ENCODE measurements at regions not wholly inside any gene's neighbourhood (a gene's known extent, or its start where the extent isn't known, plus 50 kb on each side); places are given as distances from the start of the nearest gene placed in this dataset.

DNA sequence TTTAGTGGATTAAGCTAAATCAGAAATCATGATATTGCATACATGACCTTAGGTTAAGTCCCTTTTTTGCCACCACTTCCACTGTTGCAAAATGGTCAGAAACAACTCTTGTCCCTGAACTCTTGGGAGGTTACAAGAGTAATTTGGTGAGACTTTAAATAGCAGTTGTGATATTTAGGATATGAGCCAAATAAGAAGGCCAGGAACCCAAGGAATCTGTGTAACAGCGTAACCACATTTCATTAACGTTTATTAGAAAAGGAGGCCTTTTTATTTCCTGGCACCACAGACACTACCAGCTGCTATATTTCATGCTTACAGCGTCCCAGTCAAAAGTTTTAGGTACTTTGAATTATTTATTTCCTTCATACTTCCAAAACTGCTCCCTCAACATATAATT is 268.0 kb downstream of the GPD2 start:
- H3K4me3 Mint-ChIP-seq, result no peak overlapping the region
- no peaks in the 10 kb centered on the region for H3K9me3 Mint-ChIP-seq
- H3K36me3 Mint-ChIP-seq (ENCODE audit: low read depth), result no peaks in the 10 kb centered on the region
- no peak for DNase-seq (ENCODE audit: low spot score)
- no peaks in the 10 kb centered on the region for H3K4me1 Mint-ChIP-seq (ENCODE audit: low read depth)
- H3K27me3 Mint-ChIP-seq (ENCODE audit: insufficient read depth), result peaks cover 9% of the 10 kb centered on the region
- H3K27ac Mint-ChIP-seq, result no peak overlapping the region
- intact Hi-C loops (cut with micrococcal nuclease), result loop anchor here (5.0 kb wide), 1 partner anchor 488 kb away; no protein-coding TSS in a partner anchor

DNA sequence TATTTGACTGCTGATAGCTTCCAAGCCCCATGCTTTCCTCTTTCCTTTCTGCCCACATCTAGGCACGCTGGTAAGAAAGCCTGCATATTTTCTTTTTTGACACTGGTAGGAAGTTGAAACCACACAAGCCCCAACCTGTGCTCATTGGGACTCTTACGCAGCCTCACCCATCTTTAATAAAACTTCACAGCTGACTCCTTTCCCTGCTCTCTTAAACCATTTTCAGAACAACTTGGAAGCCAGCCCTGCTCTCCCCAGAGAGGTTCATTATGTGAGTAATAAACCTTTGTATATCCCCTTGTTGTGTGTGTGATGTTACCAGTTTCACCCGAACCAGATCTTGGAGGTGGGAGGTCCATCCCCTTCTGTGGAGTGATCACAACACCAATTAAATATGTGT is 268.4 kb downstream of the GPD2 start:
- intact Hi-C loops (cut with micrococcal nuclease), result loop anchor here (5.0 kb wide), 1 partner anchor 488 kb away; no protein-coding TSS in a partner anchor
- H3K4me1 Mint-ChIP-seq (ENCODE audit: low read depth), result no peaks in the 10 kb centered on the region
- no peaks in the 10 kb centered on the region for H3K36me3 Mint-ChIP-seq (ENCODE audit: low read depth)
- H3K9me3 Mint-ChIP-seq, result no peaks in the 10 kb centered on the region
- DNase-seq (ENCODE audit: low spot score), result no peak
- no peak overlapping the region for H3K27ac Mint-ChIP-seq
- peaks cover 8% of the 10 kb centered on the region for H3K27me3 Mint-ChIP-seq (ENCODE audit: insufficient read depth)
- H3K4me3 Mint-ChIP-seq, result no peak overlapping the region

GRCh38 chr2:156706576-156706975 is 270.4 kb downstream of the GPD2 start:
- peaks cover 5% of the 10 kb centered on the region for H3K27me3 Mint-ChIP-seq (ENCODE audit: insufficient read depth)
- H3K4me3 Mint-ChIP-seq, result no peak overlapping the region
- H3K27ac Mint-ChIP-seq, result no peak overlapping the region
- no peaks in the 10 kb centered on the region for H3K9me3 Mint-ChIP-seq
- DNase-seq (ENCODE audit: low spot score), result no peak
- no peaks in the 10 kb centered on the region for H3K36me3 Mint-ChIP-seq (ENCODE audit: low read depth)
- intact Hi-C loops (cut with micrococcal nuclease), result no loop called here
- no peaks in the 10 kb centered on the region for H3K4me1 Mint-ChIP-seq (ENCODE audit: low read depth)

DNA sequence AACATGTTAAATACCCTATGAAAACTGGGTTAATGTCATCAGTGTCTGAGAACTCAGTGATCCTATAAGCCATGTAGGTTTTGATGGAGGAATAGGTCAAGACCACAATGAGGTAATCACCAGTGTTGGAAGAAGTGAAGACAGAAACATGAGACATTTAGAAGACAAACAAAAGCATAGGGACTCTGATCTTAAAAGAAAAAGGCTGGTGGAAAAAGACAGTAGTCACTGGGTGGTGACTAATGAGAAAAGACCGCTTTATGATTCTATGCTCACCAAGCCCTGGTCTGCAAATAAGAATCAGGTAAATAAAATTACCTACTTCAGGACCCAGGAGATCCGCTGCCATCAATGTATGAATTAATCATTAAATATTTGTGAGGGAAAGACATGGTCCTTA is 271.9 kb downstream of the GPD2 start:
- H3K4me3 Mint-ChIP-seq, result no peak overlapping the region
- no peaks in the 10 kb centered on the region for H3K36me3 Mint-ChIP-seq (ENCODE audit: low read depth)

DNA sequence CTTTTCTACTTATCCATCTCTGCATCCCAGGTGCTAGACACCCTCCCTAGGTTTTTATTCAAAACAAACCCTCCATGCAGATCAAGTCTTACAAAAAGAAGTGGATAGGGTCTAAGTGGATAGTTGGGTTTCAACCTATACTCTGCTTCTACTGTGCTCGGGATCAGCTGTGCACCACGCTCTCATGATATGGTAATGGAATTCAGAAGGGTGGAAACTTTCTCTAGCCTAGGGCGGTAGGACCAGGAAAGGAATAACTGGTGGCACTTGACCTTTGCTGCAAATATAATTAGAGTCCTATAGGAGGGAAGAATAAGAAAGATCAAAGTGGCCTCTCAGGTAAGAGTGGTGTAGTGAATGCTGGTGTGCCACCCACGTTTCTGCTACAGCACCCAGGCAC is 272.9 kb downstream of the GPD2 start:
- H3K4me1 Mint-ChIP-seq (ENCODE audit: low read depth), result no peaks in the 10 kb centered on the region
- no peak for DNase-seq (ENCODE audit: low spot score)
- intact Hi-C loops (cut with micrococcal nuclease), result no loop called here
- no peaks in the 10 kb centered on the region for H3K36me3 Mint-ChIP-seq (ENCODE audit: low read depth)
- H3K27me3 Mint-ChIP-seq (ENCODE audit: insufficient read depth), result peaks cover 3% of the 10 kb centered on the region
- H3K4me3 Mint-ChIP-seq, result no peak overlapping the region
- no peak overlapping the region for H3K27ac Mint-ChIP-seq
- H3K9me3 Mint-ChIP-seq, result no peaks in the 10 kb centered on the region

More for the DNA sequence above, 271.9 kb downstream of the GPD2 start:
- Mint-ChIP-seq H3K27me3 (ENCODE audit: insufficient read depth) (peaks cover under 1% of the 10 kb centered on the region), H3K9me3 (no peaks in the 10 kb centered on the region), H3K27ac (no peak overlapping the region), H3K4me1 (ENCODE audit: low read depth) (no peaks in the 10 kb centered on the region)
- intact Hi-C loops (cut with micrococcal nuclease), result no loop called here
- no peak for DNase-seq (ENCODE audit: low spot score)

- H3K4me3 Mint-ChIP-seq, result no peak overlapping the region
- H3K4me1 Mint-ChIP-seq (ENCODE audit: low read depth), result no peaks in the 10 kb centered on the region
- intact Hi-C loops (cut with micrococcal nuclease), result no loop called here
- no peak overlapping the region for H3K27ac Mint-ChIP-seq
- H3K36me3 Mint-ChIP-seq (ENCODE audit: low read depth), result no peaks in the 10 kb centered on the region
- H3K27me3 Mint-ChIP-seq (ENCODE audit: insufficient read depth), result no peaks in the 10 kb centered on the region
- no peak for DNase-seq (ENCODE audit: low spot score)
- no peaks in the 10 kb centered on the region for H3K9me3 Mint-ChIP-seq
These were observed 282.9 kb downstream of the GPD2 start for GRCh38 chr2:156719036-156719435.

DNA sequence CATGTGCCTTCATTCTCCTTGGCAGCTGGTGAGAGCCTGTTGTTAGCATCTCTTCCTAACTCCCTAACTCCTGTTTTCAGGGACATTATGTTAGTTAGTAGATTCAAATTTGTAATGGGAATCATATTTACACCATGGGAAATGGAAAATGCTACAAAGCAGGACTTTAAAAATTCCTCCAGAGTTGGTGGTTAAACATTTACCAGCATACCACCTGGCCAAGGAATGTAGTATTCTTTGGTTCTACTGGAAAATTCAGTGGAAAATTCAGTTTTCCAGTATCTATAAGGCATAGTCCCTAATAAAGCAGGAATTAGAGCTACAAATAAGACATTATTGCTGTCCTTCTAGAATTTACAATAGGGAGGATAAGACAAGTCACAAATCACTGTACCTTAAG is 291.7 kb downstream of the GPD2 start:
- H3K4me1 Mint-ChIP-seq (ENCODE audit: low read depth), result no peaks in the 10 kb centered on the region
- peaks cover 5% of the 10 kb centered on the region for H3K27me3 Mint-ChIP-seq (ENCODE audit: insufficient read depth)
- intact Hi-C loops (cut with micrococcal nuclease), result no loop called here
- no peak overlapping the region for H3K4me3 Mint-ChIP-seq
- H3K9me3 Mint-ChIP-seq, result no peaks in the 10 kb centered on the region
- H3K36me3 Mint-ChIP-seq (ENCODE audit: low read depth), result no peaks in the 10 kb centered on the region
- DNase-seq (ENCODE audit: low spot score), result no peak
- no peak overlapping the region for H3K27ac Mint-ChIP-seq

- no peaks in the 10 kb centered on the region for H3K36me3 Mint-ChIP-seq (ENCODE audit: low read depth)
- no peaks in the 10 kb centered on the region for H3K4me1 Mint-ChIP-seq (ENCODE audit: low read depth)
- H3K27me3 Mint-ChIP-seq (ENCODE audit: insufficient read depth), result peaks cover 5% of the 10 kb centered on the region
- DNase-seq (ENCODE audit: low spot score), result no peak
- intact Hi-C loops (cut with micrococcal nuclease), result no loop called here
- no peaks in the 10 kb centered on the region for H3K9me3 Mint-ChIP-seq
- no peak overlapping the region for H3K4me3 Mint-ChIP-seq
- no peak overlapping the region for H3K27ac Mint-ChIP-seq
These were observed 292.1 kb downstream of the GPD2 start for GRCh38 chr2:156728328-156728727.

DNA sequence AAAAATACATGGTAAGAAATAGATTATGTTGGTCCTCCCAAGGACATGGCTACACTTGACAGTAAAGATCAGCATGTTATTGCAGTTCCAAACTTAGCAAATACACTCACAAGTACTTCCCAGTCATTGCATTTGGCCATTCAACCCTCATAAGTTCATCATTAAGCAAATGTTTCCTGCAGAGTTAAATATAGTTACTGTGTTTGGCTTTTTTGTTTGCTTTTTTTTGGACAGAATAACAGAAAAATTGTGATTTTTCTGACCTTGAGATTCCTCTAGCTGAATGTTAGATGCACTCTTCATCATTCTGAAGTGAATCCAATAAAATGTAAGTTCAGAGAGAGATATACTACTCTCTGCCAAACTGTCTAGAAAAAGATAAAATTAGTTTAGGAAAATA is 295.3 kb downstream of the GPD2 start:
- DNase-seq (ENCODE audit: low spot score), result no peak
- no peaks in the 10 kb centered on the region for H3K36me3 Mint-ChIP-seq (ENCODE audit: low read depth)
- H3K9me3 Mint-ChIP-seq, result no peaks in the 10 kb centered on the region
- no peak overlapping the region for H3K27ac Mint-ChIP-seq
- intact Hi-C loops (cut with micrococcal nuclease), result no loop called here
- H3K4me1 Mint-ChIP-seq (ENCODE audit: low read depth), result no peaks in the 10 kb centered on the region
- no peak overlapping the region for H3K4me3 Mint-ChIP-seq
- peaks cover 6% of the 10 kb centered on the region for H3K27me3 Mint-ChIP-seq (ENCODE audit: insufficient read depth)

GRCh38 chr2:156736950-156737349 is 300.8 kb downstream of the GPD2 start:
- no peak overlapping the region for H3K4me3 Mint-ChIP-seq
- no peaks in the 10 kb centered on the region for H3K9me3 Mint-ChIP-seq
- peaks cover 5% of the 10 kb centered on the region for H3K27me3 Mint-ChIP-seq (ENCODE audit: insufficient read depth)
- no peaks in the 10 kb centered on the region for H3K36me3 Mint-ChIP-seq (ENCODE audit: low read depth)
- H3K4me1 Mint-ChIP-seq (ENCODE audit: low read depth), result no peaks in the 10 kb centered on the region
- intact Hi-C loops (cut with micrococcal nuclease), result no loop called here
- DNase-seq (ENCODE audit: low spot score), result no peak
- no peak overlapping the region for H3K27ac Mint-ChIP-seq

- Mint-ChIP-seq H3K27ac (no peak overlapping the region), H3K36me3 (ENCODE audit: low read depth) (no peaks in the 10 kb centered on the region), H3K4me3 (no peak overlapping the region), H3K9me3 (no peaks in the 10 kb centered on the region), H3K4me1 (ENCODE audit: low read depth) (no peaks in the 10 kb centered on the region), H3K27me3 (ENCODE audit: insufficient read depth) (peaks cover 5% of the 10 kb centered on the region)
- no peak for DNase-seq (ENCODE audit: low spot score)
- intact Hi-C loops (cut with micrococcal nuclease), result no loop called here
These were observed 303.1 kb downstream of the GPD2 start for GRCh38 chr2:156739301-156739700.

GRCh38 chr2:156745619-156746018 is 309.4 kb downstream of the GPD2 start:
- intact Hi-C loops (cut with micrococcal nuclease), result no loop called here
- Mint-ChIP-seq H3K27me3 (ENCODE audit: insufficient read depth) (no peaks in the 10 kb centered on the region), H3K27ac (no peak overlapping the region), H3K36me3 (ENCODE audit: low read depth) (no peaks in the 10 kb centered on the region), H3K4me1 (ENCODE audit: low read depth) (no peaks in the 10 kb centered on the region), H3K4me3 (no peak overlapping the region), H3K9me3 (no peaks in the 10 kb centered on the region)
- no peak for DNase-seq (ENCODE audit: low spot score)

DNA sequence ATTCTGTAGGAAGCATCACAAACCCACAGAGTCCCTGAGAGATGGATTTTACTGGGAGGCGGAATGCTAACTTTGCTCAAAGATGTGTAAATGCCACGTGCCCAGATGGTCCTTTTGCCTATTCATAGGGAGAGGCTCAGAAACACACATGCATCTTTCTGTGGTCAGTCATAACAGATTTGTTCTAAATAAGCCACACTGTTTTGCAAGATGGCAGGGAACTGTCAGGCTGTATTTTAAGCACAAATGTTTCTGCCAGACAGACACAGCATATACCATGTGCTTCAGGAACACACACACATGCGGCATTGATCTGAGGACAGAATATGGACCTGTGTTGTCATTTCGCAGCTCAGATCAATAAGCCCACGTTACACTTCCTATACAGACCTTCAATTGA is 312.0 kb downstream of the GPD2 start:
- Mint-ChIP-seq H3K27me3 (ENCODE audit: insufficient read depth) (no peaks in the 10 kb centered on the region), H3K9me3 (no peaks in the 10 kb centered on the region), H3K4me3 (no peak overlapping the region), H3K4me1 (ENCODE audit: low read depth) (no peaks in the 10 kb centered on the region), H3K27ac (no peak overlapping the region), H3K36me3 (ENCODE audit: low read depth) (no peaks in the 10 kb centered on the region)
- intact Hi-C loops (cut with micrococcal nuclease), result no loop called here
- DNase-seq (ENCODE audit: low spot score), result no peak

DNA sequence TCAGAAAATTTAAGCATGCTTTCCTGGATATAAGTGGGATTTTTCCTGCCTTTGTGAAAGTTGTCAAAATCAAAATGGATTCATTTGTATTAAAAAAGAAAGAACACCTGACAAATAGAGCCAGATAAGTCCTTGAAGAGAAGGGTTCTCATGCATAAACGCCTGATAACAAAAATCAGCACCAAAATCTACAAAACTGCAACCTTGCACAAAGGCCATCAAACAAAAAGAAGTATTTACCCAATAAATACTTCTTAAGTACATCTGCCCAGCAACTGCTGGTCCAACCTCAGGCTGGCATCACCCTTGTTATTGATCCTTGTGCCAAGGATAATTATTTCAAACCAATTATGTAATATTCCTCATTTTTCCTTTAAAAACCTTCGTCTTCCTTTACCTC is 315.9 kb downstream of the GPD2 start:
- Mint-ChIP-seq H3K9me3 (no peaks in the 10 kb centered on the region), H3K36me3 (ENCODE audit: low read depth) (no peaks in the 10 kb centered on the region), H3K27ac (no peak overlapping the region), H3K27me3 (ENCODE audit: insufficient read depth) (no peaks in the 10 kb centered on the region), H3K4me3 (no peak overlapping the region), H3K4me1 (ENCODE audit: low read depth) (no peaks in the 10 kb centered on the region)
- intact Hi-C loops (cut with micrococcal nuclease), result no loop called here
- DNase-seq (ENCODE audit: low spot score), result no peak

All from activated T-helper 1 cell treated with anti-CD3 and anti-CD28 coated beads, Interleukin-12 subunit alpha, Interleukin-12 subunit beta, Interleukin-2, Interleukin-4 antibody, amounts not matched to agents 30 ng/mL and 10 ng/mL and 1 ng/mL, durations not matched to agents 14 hours and 24 hours and 36 hours (primary cell).